22Rv1 (cell line): ENCODE measurements at regions not wholly inside any gene's neighbourhood (a gene's known extent, or its start where the extent isn't known, plus 50 kb on each side); places are given as distances from the start of the nearest gene placed in this dataset.

Experiments used
- H3K27ac ChIP-seq: fragments of 450-650 bp; 2 replicates; pipeline ENCODE4 v1.5.1; 2017
- CTCF ChIP-seq: fragments of 450-650 bp; IDR thresholded peaks from 2 replicates; pipeline ENCODE4 v1.5.1; 2017; ENCODE audit warnings: mild to moderate bottlenecking
- ZFX ChIP-seq: fragments of 450-650 bp; IDR thresholded peaks from 2 replicates; pipeline ENCODE4 v1.6.1; 2017; ENCODE audit warnings: antibody characterized with exemption, borderline replicate concordance

- no peak for TF ChIP-seq CTCF
- H3K27ac ChIP-seq = no peak overlapping the region
Observed at GRCh38 chr2:204124140-204124750, 187.7 kb downstream of the ICOS start.

GRCh38 chr2:204126705-204127104, 190.1 kb downstream of the ICOS start:
- no peak overlapping the region for H3K27ac ChIP-seq
- no peak for TF ChIP-seq ZFX
- no peak for TF ChIP-seq CTCF

GRCh38 chr2:204127238-204127637, 190.7 kb downstream of the ICOS start:
- H3K27ac ChIP-seq = no peak overlapping the region
- no peak for TF ChIP-seq CTCF
- no peak for TF ChIP-seq ZFX

GRCh38 chr2:204129591-204130294, 193.2 kb downstream of the ICOS start:
- TF ChIP-seq CTCF (no peak), ZFX (no peak)
- no peak overlapping the region for H3K27ac ChIP-seq

- no peak overlapping the region for H3K27ac ChIP-seq
- no peak for TF ChIP-seq ZFX
- TF ChIP-seq CTCF = no peak
Observed at GRCh38 chr2:204131621-204132020, 195.1 kb downstream of the ICOS start.

GRCh38 chr2:204133476-204133875, 196.9 kb downstream of the ICOS start:
- H3K27ac ChIP-seq = no peak overlapping the region
- no peak for TF ChIP-seq CTCF
- TF ChIP-seq ZFX = no peak

GRCh38 chr2:204134421-204134820, 197.9 kb downstream of the ICOS start:
- TF ChIP-seq CTCF (no peak), ZFX (no peak)
- no peak overlapping the region for H3K27ac ChIP-seq
